ENCODE measurements at regions not wholly inside any gene's neighbourhood (a gene's known extent, or its start where the extent isn't known, plus 50 kb on each side); places are given as distances from the start of the nearest gene placed in this dataset.

DNA sequence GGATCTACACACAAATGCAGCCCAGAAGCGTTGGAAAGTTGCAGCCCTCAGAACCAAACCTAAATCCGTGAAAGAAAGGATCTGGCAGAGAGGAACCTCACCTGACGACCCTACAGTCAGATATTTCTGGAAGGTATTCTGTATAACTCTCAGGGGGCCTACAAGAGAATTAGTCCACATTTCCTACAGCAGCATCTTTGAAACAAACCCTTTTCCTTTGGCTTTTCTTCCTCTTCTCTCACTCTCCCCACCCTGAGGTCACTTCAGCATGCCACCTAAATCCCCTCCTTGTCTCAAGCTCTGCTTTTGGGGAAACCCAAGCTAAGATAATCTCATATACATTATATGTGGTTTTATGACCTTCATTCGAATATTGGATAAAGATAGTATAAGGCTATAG, 719.0 kb upstream of the MIR17HG start:
- TF ChIP-seq, protein P1, sequence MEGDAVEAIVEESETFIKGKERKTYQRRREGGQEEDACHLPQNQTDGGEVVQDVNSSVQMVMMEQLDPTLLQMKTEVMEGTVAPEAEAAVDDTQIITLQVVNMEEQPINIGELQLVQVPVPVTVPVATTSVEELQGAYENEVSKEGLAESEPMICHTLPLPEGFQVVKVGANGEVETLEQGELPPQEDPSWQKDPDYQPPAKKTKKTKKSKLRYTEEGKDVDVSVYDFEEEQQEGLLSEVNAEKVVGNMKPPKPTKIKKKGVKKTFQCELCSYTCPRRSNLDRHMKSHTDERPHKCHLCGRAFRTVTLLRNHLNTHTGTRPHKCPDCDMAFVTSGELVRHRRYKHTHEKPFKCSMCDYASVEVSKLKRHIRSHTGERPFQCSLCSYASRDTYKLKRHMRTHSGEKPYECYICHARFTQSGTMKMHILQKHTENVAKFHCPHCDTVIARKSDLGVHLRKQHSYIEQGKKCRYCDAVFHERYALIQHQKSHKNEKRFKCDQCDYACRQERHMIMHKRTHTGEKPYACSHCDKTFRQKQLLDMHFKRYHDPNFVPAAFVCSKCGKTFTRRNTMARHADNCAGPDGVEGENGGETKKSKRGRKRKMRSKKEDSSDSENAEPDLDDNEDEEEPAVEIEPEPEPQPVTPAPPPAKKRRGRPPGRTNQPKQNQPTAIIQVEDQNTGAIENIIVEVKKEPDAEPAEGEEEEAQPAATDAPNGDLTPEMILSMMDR (conservative IDR thresholded peaks at IDR 0.05): no peak
- no peak for TF ChIP-seq EZH2 (IDR thresholded peaks at IDR 0.05; ENCODE audit: low read depth)
